ENCODE measurements at regions not wholly inside any gene's neighbourhood (a gene's known extent, or its start where the extent isn't known, plus 50 kb on each side); places are given as distances from the start of the nearest gene placed in this dataset.
"Not testable (repeated sequence)": the region's sequence is repeated elsewhere in the genome, so short reads cannot be mapped to it uniquely, and the experiment has no call there.

GRCh38 chr2:220823590-220823989, 748.5 kb downstream of the EPHA4 start:
- in situ Hi-C loops (cut with HindIII; ENCODE audit: low pct_unique_long_range_greater_than_20kb, low sequenced_read_pairs); DNase-seq (ENCODE audit: low read depth): not testable (repeated sequence)

GRCh38 chr2:220833446-220833845, 738.7 kb downstream of the EPHA4 start:
- in situ Hi-C loops (cut with HindIII; ENCODE audit: low pct_unique_long_range_greater_than_20kb, low sequenced_read_pairs): no loop called here

GRCh38 chr2:220835583-220835982, 736.5 kb downstream of the EPHA4 start:
- no peak for DNase-seq (ENCODE audit: low read depth)
- in situ Hi-C loops (cut with HindIII; ENCODE audit: low pct_unique_long_range_greater_than_20kb, low sequenced_read_pairs): no loop called here

More at GRCh38 chr2:220833446-220833845, 738.7 kb downstream of the EPHA4 start:
- no peak for DNase-seq (ENCODE audit: low read depth)

GRCh38 chr2:220837226-220837625, 734.9 kb downstream of the EPHA4 start:
- in situ Hi-C loops (cut with HindIII; ENCODE audit: low pct_unique_long_range_greater_than_20kb, low sequenced_read_pairs): no loop called here
- no peak for DNase-seq (ENCODE audit: low read depth)

- in situ Hi-C loops (cut with HindIII; ENCODE audit: low pct_unique_long_range_greater_than_20kb, low sequenced_read_pairs): no loop called here
- DNase-seq (ENCODE audit: low read depth): no peak
Measured at GRCh38 chr2:220842901-220843665, 729.0 kb downstream of the EPHA4 start.

DNA sequence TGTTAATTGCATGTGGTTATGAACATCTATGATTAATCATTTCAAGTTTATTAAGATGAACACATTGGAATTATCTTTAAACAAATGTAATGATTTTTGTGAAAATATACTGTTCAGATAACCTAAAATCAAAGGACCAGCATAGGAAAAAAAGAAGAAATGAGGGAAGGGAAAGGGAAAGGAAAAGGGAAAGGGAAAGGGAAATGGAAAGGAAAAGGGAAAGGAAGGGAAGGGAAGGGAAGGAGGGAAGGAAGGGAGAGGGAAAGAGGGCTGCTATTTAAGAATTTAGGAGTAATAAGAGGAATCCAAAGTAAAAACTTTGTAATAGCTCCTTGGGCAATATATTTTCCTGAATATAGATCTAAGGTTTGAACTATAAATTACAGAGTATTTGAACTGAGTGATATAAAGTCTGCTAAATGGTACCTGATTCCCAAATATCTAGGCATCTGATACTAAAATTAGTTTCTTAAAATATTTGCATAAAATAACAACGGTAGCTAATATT, 726.3 kb downstream of the EPHA4 start:
- in situ Hi-C loops (cut with HindIII; ENCODE audit: low pct_unique_long_range_greater_than_20kb, low sequenced_read_pairs): no loop called here
- no peak for DNase-seq (ENCODE audit: low read depth)

- DNase-seq (ENCODE audit: low read depth): no peak
- in situ Hi-C loops (cut with HindIII; ENCODE audit: low pct_unique_long_range_greater_than_20kb, low sequenced_read_pairs): no loop called here
Measured at GRCh38 chr2:220847006-220847405, 725.1 kb downstream of the EPHA4 start.

DNA sequence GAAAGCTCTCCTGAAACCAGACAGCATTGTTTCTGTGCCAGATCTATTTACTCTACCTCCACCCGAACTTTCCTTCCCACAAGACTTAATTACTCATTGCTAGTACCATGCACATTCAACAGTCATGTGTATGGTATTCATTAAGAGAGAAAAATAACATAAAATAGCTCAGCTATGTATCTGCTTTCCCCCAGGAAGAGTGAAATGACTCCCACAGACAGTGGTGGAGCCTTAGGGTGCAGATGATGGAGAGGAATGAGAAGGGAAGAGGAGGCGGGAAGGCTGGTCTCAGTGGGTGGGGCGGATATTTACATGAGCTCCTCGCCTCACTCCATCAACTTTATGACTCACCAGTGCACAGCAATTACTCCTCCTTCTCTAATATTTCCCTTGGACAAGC, 724.5 kb downstream of the EPHA4 start:
- in situ Hi-C loops (cut with HindIII; ENCODE audit: low pct_unique_long_range_greater_than_20kb, low sequenced_read_pairs): no loop called here
- DNase-seq (ENCODE audit: low read depth): peak; percentile 96

DNA sequence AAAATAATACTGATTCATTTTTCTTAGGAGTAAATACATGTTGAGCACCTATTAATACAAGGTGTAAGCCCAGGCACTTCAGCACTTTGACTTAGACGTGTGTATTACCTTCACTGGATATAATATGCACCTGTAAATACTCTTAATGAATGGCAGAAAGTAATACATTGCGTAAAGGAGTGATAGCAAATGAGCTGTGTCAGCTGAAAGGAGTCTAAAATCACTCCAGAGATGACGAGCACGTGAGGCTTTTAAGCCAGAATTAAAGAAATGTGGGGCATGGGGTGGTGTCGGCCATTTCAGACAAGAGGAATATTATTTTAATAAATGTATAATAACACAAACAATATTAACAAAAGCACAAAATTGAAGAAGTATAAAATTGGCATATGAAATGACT, 722.7 kb downstream of the EPHA4 start:
- in situ Hi-C loops (cut with HindIII; ENCODE audit: low pct_unique_long_range_greater_than_20kb, low sequenced_read_pairs): no loop called here
- DNase-seq (ENCODE audit: low read depth): no peak

- DNase-seq (ENCODE audit: low read depth): no peak
- in situ Hi-C loops (cut with HindIII; ENCODE audit: low pct_unique_long_range_greater_than_20kb, low sequenced_read_pairs): no loop called here
Measured at GRCh38 chr2:220850116-220850515, 722.0 kb downstream of the EPHA4 start.

DNA sequence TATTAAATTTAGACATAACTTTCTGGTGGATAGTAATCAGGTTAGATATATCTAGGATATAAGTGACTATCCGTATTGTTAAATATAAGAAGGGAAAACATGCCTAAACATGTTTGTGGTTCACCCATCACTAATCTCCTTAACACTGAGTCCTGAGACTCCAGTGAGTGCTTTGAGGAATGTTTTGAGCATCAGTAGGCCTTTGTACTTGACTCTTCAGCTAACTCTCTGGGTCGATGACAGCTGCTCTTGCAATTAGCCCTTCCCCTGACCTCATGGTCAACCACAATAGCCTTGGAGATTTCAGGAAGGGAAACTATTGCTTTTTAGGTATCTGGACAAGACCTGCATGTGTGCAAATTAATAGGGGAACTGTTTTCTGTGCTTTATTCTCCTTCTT, 716.8 kb downstream of the EPHA4 start:
- in situ Hi-C loops (cut with HindIII; ENCODE audit: low pct_unique_long_range_greater_than_20kb, low sequenced_read_pairs): no loop called here
- DNase-seq (ENCODE audit: low read depth): no peak

- in situ Hi-C loops (cut with HindIII; ENCODE audit: low pct_unique_long_range_greater_than_20kb, low sequenced_read_pairs): no loop called here
- DNase-seq (ENCODE audit: low read depth): no peak
Measured at GRCh38 chr2:220856486-220856885, 715.6 kb downstream of the EPHA4 start.

DNA sequence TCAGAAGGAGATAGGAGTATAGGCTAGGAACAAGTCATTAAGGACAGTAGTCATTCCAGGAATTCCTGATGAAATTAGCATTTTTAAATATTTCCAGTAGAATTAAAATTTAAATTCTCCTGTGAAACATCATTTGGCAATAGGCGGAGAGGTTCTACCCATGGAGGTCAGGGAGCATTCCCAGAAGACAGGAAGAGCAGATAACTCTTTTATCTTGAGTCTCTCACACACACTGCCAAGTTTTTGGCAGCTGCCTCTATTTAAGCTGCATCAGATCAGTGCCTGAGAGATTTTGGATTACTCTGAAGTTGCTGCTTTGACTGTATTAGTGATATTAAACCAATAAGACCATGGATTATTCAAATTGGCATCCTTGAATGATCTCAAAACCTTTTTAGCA, 714.7 kb downstream of the EPHA4 start:
- in situ Hi-C loops (cut with HindIII; ENCODE audit: low pct_unique_long_range_greater_than_20kb, low sequenced_read_pairs): no loop called here

DNA sequence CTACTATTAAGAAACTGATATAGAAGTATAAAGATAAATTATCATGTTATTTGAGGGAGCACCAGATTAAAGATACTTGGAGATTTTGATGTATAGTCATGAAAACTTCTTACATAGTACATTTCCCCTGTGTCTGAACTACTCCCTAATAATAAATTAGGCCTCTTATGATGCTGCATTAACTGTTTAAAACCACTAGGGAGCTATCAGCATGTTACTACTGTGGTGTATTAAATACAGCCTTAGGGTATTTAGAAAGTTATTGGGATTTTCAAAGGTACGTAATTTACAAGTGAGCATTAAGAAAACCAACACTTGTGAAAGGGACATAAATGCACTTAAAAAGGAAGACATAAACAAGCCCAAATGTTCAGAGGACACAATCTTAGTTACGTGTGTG, 714.0 kb downstream of the EPHA4 start:
- no peak for DNase-seq (ENCODE audit: low read depth)

More for the DNA sequence above, 714.7 kb downstream of the EPHA4 start:
- DNase-seq (ENCODE audit: low read depth): no peak

GRCh38 chr2:220871909-220872308, 700.2 kb downstream of the EPHA4 start:
- no peak for DNase-seq (ENCODE audit: low read depth)
- in situ Hi-C loops (cut with HindIII; ENCODE audit: low pct_unique_long_range_greater_than_20kb, low sequenced_read_pairs): no loop called here

More for the DNA sequence above, 714.0 kb downstream of the EPHA4 start:
- in situ Hi-C loops (cut with HindIII; ENCODE audit: low pct_unique_long_range_greater_than_20kb, low sequenced_read_pairs): no loop called here

GRCh38 chr2:220876080-220876824, 695.9 kb downstream of the EPHA4 start:
- in situ Hi-C loops (cut with HindIII; ENCODE audit: low pct_unique_long_range_greater_than_20kb, low sequenced_read_pairs): no loop called here
- no peak for DNase-seq (ENCODE audit: low read depth)

DNA sequence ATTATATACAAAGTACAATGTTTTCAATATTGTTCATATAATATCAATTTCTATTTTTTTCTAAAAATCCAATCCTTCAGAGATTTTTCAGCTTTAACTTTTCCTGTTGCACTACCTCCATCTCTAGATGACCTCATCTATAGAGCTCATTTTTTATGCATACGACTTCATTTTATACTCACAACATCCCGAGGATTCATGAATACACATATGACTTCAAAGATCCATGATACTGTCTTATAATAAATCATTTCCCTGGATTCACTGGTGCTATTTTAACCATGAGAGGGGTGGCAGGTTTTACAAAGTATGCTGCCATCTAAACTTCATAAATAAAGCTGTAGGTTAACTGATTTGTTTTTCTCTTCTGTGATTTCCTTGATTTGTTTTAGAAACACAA, 694.6 kb downstream of the EPHA4 start:
- in situ Hi-C loops (cut with HindIII; ENCODE audit: low pct_unique_long_range_greater_than_20kb, low sequenced_read_pairs): no loop called here
- DNase-seq (ENCODE audit: low read depth): no peak

DNA sequence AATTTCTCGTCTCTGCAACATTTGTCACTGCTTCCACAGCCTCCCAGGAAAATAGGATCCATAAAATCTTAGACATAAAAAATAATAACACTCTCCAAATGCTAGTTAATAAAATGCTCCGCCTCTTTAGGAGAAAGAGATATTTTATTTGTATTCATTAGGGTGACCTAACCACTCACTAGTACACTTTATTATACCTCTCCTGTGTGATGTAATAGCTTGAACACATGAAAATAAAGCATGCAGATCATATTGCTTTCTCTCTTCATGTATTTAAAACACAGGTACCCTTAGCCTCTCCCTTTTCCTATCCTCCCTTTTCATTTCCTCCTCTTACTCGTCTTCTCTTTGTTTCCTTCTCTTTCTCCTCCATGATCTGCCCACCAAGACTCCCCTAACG, 694.2 kb downstream of the EPHA4 start:
- in situ Hi-C loops (cut with HindIII; ENCODE audit: low pct_unique_long_range_greater_than_20kb, low sequenced_read_pairs): no loop called here
- DNase-seq (ENCODE audit: low read depth): no peak
